CD4-positive, alpha-beta T cell (primary cell): ENCODE measurements at regions not wholly inside any gene's neighbourhood (a gene's known extent, or its start where the extent isn't known, plus 50 kb on each side); places are given as distances from the start of the nearest gene placed in this dataset.

Source experiments
- ATAC-seq: fragments of 200-7000 bp; cut with Tn5 transposase; one replicate; pipeline ENCODE4 v1.10.0; 2022; ENCODE audit warnings: mild to moderate bottlenecking; ENCODE audit not compliant: poor library complexity
- CTCF ChIA-PET: fragments of 350-600 bp; sonication (Branson Sonifier 250); formaldehyde crosslinking; loops from one replicate; lab custom pipeline; 2021; ENCODE audit warnings: antibody characterized with exemption, inconsistent platforms; lab: Charles Lee
- POLR2A ChIA-PET: fragments of 350-600 bp; sonication (Branson Sonifier 250); formaldehyde crosslinking; loops from one replicate; lab custom pipeline; 2021; ENCODE audit warnings: antibody characterized with exemption, inconsistent platforms; lab: Charles Lee
- DNase-seq, 14 experiments: peaks; one replicate each; pipeline ENCODE4 v3.0.0-alpha.2; 2013 to 2020; ENCODE audit warnings: mixed read lengths in 2 of 14
- H3K27ac ChIP-seq, 2 donors: one replicate each; pipeline versions ENCODE4 v1.5.1 to v1.7.0; 2013; ENCODE audit warnings: low read length in 2 of 2, low read depth in 1 of 2, mild to moderate bottlenecking in 1 of 2
- H3K27me3 ChIP-seq, 2 experiments: 1 replicate in 1 of 2; 2 replicates in 1 of 2; pipeline versions ENCODE4 v1.6.1 to v1.7.0; 2013; ENCODE audit warnings: low read length in 2 of 2, control low read depth in 1 of 2, mild to moderate bottlenecking in 1 of 2, moderate library complexity in 1 of 2; ENCODE audit not compliant: insufficient read depth in 2 of 2, control insufficient read depth in 1 of 2
- H3K36me3 ChIP-seq: one replicate; pipeline ENCODE4 v1.6.1; 2013; ENCODE audit warnings: low read length, control low read depth; ENCODE audit not compliant: insufficient read depth
- H3K4me1 ChIP-seq: one replicate; pipeline ENCODE4 v1.6.1; 2013; ENCODE audit warnings: low read length, control low read depth; ENCODE audit not compliant: insufficient read depth
- H3K4me3 ChIP-seq: one replicate; pipeline ENCODE4 v1.5.1; 2013; ENCODE audit warnings: mild to moderate bottlenecking, low read length, moderate library complexity
- H3K9me3 ChIP-seq, 2 experiments: 1 replicate in 1 of 2; 2 replicates in 1 of 2; pipeline versions ENCODE4 v1.6.1 to v1.7.0; 2013; ENCODE audit warnings: low read length in 2 of 2, mild to moderate bottlenecking in 2 of 2, control low read depth in 1 of 2, moderate library complexity in 1 of 2; ENCODE audit not compliant: control insufficient read depth in 1 of 2, insufficient read depth in 1 of 2
- H3K27ac Mint-ChIP-seq: one replicate; pipeline ENCODE4 v1.8.0; 2020; ENCODE audit warnings: mixed read lengths
- H3K27me3 Mint-ChIP-seq: one replicate; pipeline ENCODE4 v1.8.0; 2021; ENCODE audit warnings: mixed read lengths
- H3K36me3 Mint-ChIP-seq: one replicate; pipeline ENCODE4 v1.8.0; 2021; ENCODE audit warnings: low read depth, mixed read lengths
- H3K4me1 Mint-ChIP-seq: one replicate; pipeline ENCODE4 v1.8.0; 2021; ENCODE audit warnings: low read depth, mixed read lengths
- H3K4me3 Mint-ChIP-seq: one replicate; pipeline ENCODE4 v1.8.0; 2020; ENCODE audit warnings: mild to moderate bottlenecking, mixed read lengths
- H3K9me3 Mint-ChIP-seq: one replicate; pipeline ENCODE4 v1.8.0; 2020; ENCODE audit warnings: mixed read lengths
- intact Hi-C, 2 experiments: fragments of 100-400 bp; cut with DNase I in 1 of 2; cut with micrococcal nuclease in 1 of 2; formaldehyde crosslinking; loops; one replicate each; pipeline versions ENCODE4 v1.15.1 to v1.9.0; 2023 to 2025; cut with DNase I, micrococcal nuclease
- TF ChIP-seq, protein P1 (sequence below): fragments of 200-600 bp; IDR thresholded peaks from one replicate; pipeline ENCODE4 v1.8.0; 2022; ENCODE audit warnings: antibody characterized with exemption, mild to moderate bottlenecking

DNA sequence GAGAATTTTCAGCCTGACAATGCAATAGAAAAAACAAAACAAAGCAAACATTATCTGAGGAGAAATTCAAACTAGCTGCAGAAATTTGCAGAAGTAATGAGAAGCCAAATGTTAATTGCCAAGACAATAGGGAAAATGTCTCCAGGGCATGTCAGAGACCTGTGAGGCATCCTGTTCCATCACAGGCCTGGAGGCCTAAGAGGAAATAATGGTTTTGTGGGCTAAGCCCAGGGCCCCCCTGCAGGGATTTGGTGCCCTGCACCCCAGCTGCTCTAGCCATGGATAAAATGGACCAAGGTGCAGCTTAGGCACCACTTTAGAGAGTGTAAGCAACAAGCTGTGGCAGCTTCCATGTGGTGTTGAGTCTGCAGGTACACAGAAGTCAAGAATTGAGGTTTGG lies 401.2 kb upstream of the NECTIN3 start:
- Mint-ChIP-seq H3K4me1 (no peaks in the 10 kb centered on the region), H3K27me3 (no peaks in the 10 kb centered on the region), H3K27ac (no peak overlapping the region), H3K36me3 (no peaks in the 10 kb centered on the region), H3K9me3 (peaks cover 8% of the 10 kb centered on the region), H3K4me3 (no peak overlapping the region)
- TF ChIP-seq, protein P1, sequence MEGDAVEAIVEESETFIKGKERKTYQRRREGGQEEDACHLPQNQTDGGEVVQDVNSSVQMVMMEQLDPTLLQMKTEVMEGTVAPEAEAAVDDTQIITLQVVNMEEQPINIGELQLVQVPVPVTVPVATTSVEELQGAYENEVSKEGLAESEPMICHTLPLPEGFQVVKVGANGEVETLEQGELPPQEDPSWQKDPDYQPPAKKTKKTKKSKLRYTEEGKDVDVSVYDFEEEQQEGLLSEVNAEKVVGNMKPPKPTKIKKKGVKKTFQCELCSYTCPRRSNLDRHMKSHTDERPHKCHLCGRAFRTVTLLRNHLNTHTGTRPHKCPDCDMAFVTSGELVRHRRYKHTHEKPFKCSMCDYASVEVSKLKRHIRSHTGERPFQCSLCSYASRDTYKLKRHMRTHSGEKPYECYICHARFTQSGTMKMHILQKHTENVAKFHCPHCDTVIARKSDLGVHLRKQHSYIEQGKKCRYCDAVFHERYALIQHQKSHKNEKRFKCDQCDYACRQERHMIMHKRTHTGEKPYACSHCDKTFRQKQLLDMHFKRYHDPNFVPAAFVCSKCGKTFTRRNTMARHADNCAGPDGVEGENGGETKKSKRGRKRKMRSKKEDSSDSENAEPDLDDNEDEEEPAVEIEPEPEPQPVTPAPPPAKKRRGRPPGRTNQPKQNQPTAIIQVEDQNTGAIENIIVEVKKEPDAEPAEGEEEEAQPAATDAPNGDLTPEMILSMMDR: no peak
- no peak for ATAC-seq
- ChIA-PET POLR2A (no interaction called here), CTCF (no interaction called here)
- DNase-seq: no peak
- Histone ChIP-seq H3K27ac (no peak overlapping the region), H3K4me1 (no peaks in the 10 kb centered on the region), H3K9me3 (peaks cover 4 to 14% of the 10 kb centered on the region in 2 experiments), H3K36me3 (no peaks in the 10 kb centered on the region), H3K4me3 (no peak overlapping the region), H3K27me3 (no peaks in the 10 kb centered on the region)
- intact Hi-C loops: no loop called here

GRCh38 chr3:110677506-110677905 lies 394.1 kb upstream of the NECTIN3 start:
- TF ChIP-seq, protein P1: no peak
- Histone ChIP-seq H3K27ac (no peak overlapping the region), H3K4me3 (no peak overlapping the region), H3K4me1 (no peaks in the 10 kb centered on the region), H3K36me3 (no peaks in the 10 kb centered on the region), H3K27me3 (no peaks in the 10 kb centered on the region), H3K9me3 (no peaks in the 10 kb centered on the region)
- intact Hi-C loops: no loop called here
- no peak overlapping the region for H3K4me3 Mint-ChIP-seq
- H3K27me3 Mint-ChIP-seq: peaks cover 3% of the 10 kb centered on the region
- DNase-seq: no peak
- no peak overlapping the region for H3K27ac Mint-ChIP-seq
- ChIA-PET POLR2A (no interaction called here), CTCF (no interaction called here)
- H3K9me3 Mint-ChIP-seq: no peaks in the 10 kb centered on the region
- ATAC-seq: no peak
- H3K4me1 Mint-ChIP-seq: no peaks in the 10 kb centered on the region
- H3K36me3 Mint-ChIP-seq: no peaks in the 10 kb centered on the region

DNA sequence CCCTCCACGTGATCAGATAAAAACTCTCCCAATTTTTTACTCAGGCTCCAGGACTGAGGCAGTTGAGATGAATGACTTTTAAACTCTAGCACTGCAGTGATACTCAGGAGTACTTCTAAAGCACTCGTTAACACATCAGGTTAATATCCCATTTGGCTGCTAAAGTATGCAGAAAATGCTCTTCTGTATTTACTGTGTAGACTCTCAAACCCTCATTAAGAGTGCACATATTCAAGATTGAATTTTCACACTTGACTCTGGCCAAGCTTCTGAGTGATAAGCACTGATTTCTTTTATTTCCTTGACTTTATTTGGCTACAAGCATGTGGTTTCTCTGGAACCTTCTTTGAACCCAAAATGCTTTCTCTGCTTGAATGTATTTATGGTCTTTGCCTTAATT lies 392.3 kb upstream of the NECTIN3 start:
- Mint-ChIP-seq H3K27ac (no peak overlapping the region), H3K36me3 (no peaks in the 10 kb centered on the region), H3K4me1 (no peaks in the 10 kb centered on the region), H3K4me3 (no peak overlapping the region), H3K27me3 (peaks cover 11% of the 10 kb centered on the region), H3K9me3 (no peaks in the 10 kb centered on the region)
- Histone ChIP-seq H3K27ac (no peak overlapping the region), H3K27me3 (no peaks in the 10 kb centered on the region), H3K9me3 (no peaks in the 10 kb centered on the region), H3K4me1 (no peaks in the 10 kb centered on the region), H3K36me3 (no peaks in the 10 kb centered on the region), H3K4me3 (no peak overlapping the region)
- DNase-seq: no peak
- ChIA-PET POLR2A (no interaction called here), CTCF (no interaction called here)
- TF ChIP-seq, protein P1: no peak
- intact Hi-C loops: no loop called here
- no peak for ATAC-seq
